ENCODE measurements at regions not wholly inside any gene's neighbourhood (a gene's known extent, or its start where the extent isn't known, plus 50 kb on each side); places are given as distances from the start of the nearest gene placed in this dataset.

GRCh38 chr1:60235275-60235674, 161.7 kb upstream of the C1orf87 start:
- TF ChIP-seq CTCF (IDR thresholded peaks at IDR 0.05; ENCODE audit: insufficient read depth, low read length, poor library complexity, severe bottlenecking) (no peak), EZH2phosphoT487 (conservative IDR thresholded peaks at IDR 0.05; ENCODE audit: low read length) (no peak)

Data from SU-DHL-6 (cell line).